ENCODE measurements at regions not wholly inside any gene's neighbourhood (a gene's known extent, or its start where the extent isn't known, plus 50 kb on each side); places are given as distances from the start of the nearest gene placed in this dataset.

DNA sequence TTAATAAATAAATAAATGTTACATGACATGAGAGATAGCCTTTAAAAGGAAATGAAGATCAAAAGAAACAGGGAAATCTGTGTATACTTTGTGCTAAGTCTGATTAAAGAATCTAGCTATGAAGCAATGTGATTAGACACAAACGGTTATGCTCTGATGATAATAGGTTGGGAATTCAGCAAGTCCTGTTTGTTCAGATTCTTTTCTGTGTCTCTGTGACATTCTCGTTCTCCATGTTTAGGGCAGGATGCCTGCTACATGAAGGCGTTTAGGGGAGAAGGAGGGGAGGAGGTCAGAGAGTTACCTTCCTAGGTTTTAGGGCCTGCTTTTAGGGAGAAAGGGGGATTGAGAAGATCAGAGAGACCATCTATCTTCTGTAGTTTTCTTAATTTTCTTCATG is 555.3 kb downstream of the DNAJB9 start:
- no peaks in the 10 kb centered on the region for H3K4me1 ChIP-seq
- H3K9me3 ChIP-seq, result no peaks in the 10 kb centered on the region
- intact Hi-C loops (cut with DNase I; ENCODE audit: low total_unique reads), result no loop called here
- TF ChIP-seq, protein P1, sequence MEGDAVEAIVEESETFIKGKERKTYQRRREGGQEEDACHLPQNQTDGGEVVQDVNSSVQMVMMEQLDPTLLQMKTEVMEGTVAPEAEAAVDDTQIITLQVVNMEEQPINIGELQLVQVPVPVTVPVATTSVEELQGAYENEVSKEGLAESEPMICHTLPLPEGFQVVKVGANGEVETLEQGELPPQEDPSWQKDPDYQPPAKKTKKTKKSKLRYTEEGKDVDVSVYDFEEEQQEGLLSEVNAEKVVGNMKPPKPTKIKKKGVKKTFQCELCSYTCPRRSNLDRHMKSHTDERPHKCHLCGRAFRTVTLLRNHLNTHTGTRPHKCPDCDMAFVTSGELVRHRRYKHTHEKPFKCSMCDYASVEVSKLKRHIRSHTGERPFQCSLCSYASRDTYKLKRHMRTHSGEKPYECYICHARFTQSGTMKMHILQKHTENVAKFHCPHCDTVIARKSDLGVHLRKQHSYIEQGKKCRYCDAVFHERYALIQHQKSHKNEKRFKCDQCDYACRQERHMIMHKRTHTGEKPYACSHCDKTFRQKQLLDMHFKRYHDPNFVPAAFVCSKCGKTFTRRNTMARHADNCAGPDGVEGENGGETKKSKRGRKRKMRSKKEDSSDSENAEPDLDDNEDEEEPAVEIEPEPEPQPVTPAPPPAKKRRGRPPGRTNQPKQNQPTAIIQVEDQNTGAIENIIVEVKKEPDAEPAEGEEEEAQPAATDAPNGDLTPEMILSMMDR (IDR thresholded peaks at IDR 0.05), result no peak
- no peak overlapping the region for H3K4me3 ChIP-seq
- no peak for DNase-seq
- H3K27ac ChIP-seq, result no peak overlapping the region
- no peaks in the 10 kb centered on the region for H3K27me3 ChIP-seq
- no peaks in the 10 kb centered on the region for H3K36me3 ChIP-seq

- Histone ChIP-seq H3K36me3 (no peaks in the 10 kb centered on the region), H3K4me3 (no peak overlapping the region), H3K27ac (no peak overlapping the region), H3K27me3 (no peaks in the 10 kb centered on the region), H3K4me1 (no peaks in the 10 kb centered on the region), H3K9me3 (no peaks in the 10 kb centered on the region)
- TF ChIP-seq, protein P1 (IDR thresholded peaks at IDR 0.05), result no peak
- intact Hi-C loops (cut with DNase I; ENCODE audit: low total_unique reads), result no loop called here
- no peak for DNase-seq
Measured at GRCh38 chr7:109126404-109127050, 556.9 kb downstream of the DNAJB9 start.

GRCh38 chr7:109127145-109127544 is 557.5 kb downstream of the DNAJB9 start:
- Histone ChIP-seq H3K9me3 (no peaks in the 10 kb centered on the region), H3K36me3 (no peaks in the 10 kb centered on the region), H3K27me3 (no peaks in the 10 kb centered on the region), H3K27ac (no peak overlapping the region), H3K4me3 (no peak overlapping the region), H3K4me1 (no peaks in the 10 kb centered on the region)
- intact Hi-C loops (cut with DNase I; ENCODE audit: low total_unique reads), result no loop called here
- no peak for DNase-seq
- TF ChIP-seq, protein P1 (IDR thresholded peaks at IDR 0.05), result no peak

GRCh38 chr7:109131141-109131540 is 561.5 kb downstream of the DNAJB9 start:
- intact Hi-C loops (cut with DNase I; ENCODE audit: low total_unique reads), result no loop called here
- H3K27me3 ChIP-seq, result no peaks in the 10 kb centered on the region

GRCh38 chr7:109136893-109137292 is 567.2 kb downstream of the DNAJB9 start:
- H3K27ac ChIP-seq, result no peak overlapping the region
- peaks cover 0 to 9% (median 0%) of the 10 kb centered on the region in 3 donors for H3K9me3 ChIP-seq
- TF ChIP-seq, protein P1 (IDR thresholded peaks at IDR 0.05), result no peak
- H3K4me1 ChIP-seq, result no peaks in the 10 kb centered on the region
- H3K36me3 ChIP-seq, result no peaks in the 10 kb centered on the region
- intact Hi-C loops (cut with DNase I; ENCODE audit: low total_unique reads), result no loop called here
- no peak for DNase-seq
- H3K27me3 ChIP-seq, result no peaks in the 10 kb centered on the region
- H3K4me3 ChIP-seq, result no peak overlapping the region

More at GRCh38 chr7:109131141-109131540, 561.5 kb downstream of the DNAJB9 start:
- Histone ChIP-seq H3K4me1 (no peaks in the 10 kb centered on the region), H3K27ac (no peak overlapping the region), H3K4me3 (no peak overlapping the region), H3K36me3 (no peaks in the 10 kb centered on the region), H3K9me3 (peaks cover 0 to 9% (median 0%) of the 10 kb centered on the region in 3 donors)
- DNase-seq, result no peak
- TF ChIP-seq, protein P1 (IDR thresholded peaks at IDR 0.05), result no peak

DNA sequence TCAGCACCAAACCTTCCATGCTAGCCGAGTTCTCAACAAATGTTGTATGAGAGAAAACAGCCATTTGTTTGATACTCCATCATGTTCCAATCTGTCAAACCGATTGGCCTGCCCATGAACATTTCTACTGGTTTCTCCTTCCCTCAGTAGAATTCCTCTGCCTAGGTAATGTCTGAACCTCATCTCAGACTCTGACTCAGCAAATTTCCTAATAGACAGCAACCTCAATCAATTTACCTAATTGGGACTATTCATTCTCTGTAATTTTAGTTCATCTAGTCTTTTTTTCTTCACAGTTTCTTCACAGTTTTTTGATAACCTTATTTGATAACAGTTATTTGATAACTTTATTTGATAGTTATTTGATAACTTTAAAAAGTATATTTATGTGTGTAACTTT is 585.1 kb downstream of the DNAJB9 start:
- intact Hi-C loops (cut with DNase I; ENCODE audit: low total_unique reads), result no loop called here

More for the DNA sequence above, 585.1 kb downstream of the DNAJB9 start:
- DNase-seq, result no peak
- H3K27me3 ChIP-seq, result no peaks in the 10 kb centered on the region
- H3K27ac ChIP-seq, result no peak overlapping the region
- no peaks in the 10 kb centered on the region for H3K9me3 ChIP-seq
- H3K4me3 ChIP-seq, result no peak overlapping the region
- no peaks in the 10 kb centered on the region for H3K36me3 ChIP-seq
- H3K4me1 ChIP-seq, result no peaks in the 10 kb centered on the region
- TF ChIP-seq, protein P1 (IDR thresholded peaks at IDR 0.05), result no peak

Measured in tibial artery (tissue), 4 donors.